ENCODE measurements at regions not wholly inside any gene's neighbourhood (a gene's known extent, or its start where the extent isn't known, plus 50 kb on each side); places are given as distances from the start of the nearest gene placed in this dataset.

GRCh38 chr1:112803906-112804762 lies 89.0 kb upstream of the PPM1J start:
- Mint-ChIP-seq H3K27ac (peak overlapping the region; percentile 38), H3K4me3 (no peak overlapping the region)
- DNase-seq (ENCODE audit: low spot score): peak; percentile 89

DNA sequence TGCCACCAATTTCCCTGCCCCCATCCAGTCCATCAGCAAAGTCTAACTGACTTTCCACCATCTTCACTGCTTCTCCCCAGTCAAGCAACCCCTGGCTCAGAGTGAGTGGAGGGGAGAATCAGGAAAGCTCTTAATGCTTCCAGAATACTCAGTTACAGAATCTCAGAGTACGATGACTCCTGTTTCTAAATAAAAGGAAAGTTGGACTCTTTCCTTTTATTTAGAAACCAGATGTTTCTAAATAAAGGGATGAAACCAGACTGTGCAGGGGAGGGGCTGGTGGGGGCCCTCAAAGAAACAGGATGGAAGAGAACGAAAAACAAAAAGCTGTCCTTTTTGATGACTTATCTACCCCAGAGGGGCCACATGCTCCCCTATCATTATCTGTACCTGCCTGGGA lies 85.2 kb upstream of the PPM1J start:
- DNase-seq (ENCODE audit: low spot score): no peak
- H3K9me3 ChIP-seq (ENCODE audit: low read depth): no peaks in the 10 kb centered on the region
- H3K4me3 ChIP-seq: no peak overlapping the region
- no peak overlapping the region for H3K27ac ChIP-seq
- Mint-ChIP-seq H3K27me3 (ENCODE audit: insufficient read depth, low read depth) (peaks cover 10% of the 10 kb centered on the region), H3K4me1 (peaks cover 7% of the 10 kb centered on the region), H3K4me3 (peak overlapping the region; percentile 6), H3K9me3 (no peaks in the 10 kb centered on the region), H3K36me3 (no peaks in the 10 kb centered on the region), H3K27ac (no peak overlapping the region)
- H3K4me2 ChIP-seq: no peak overlapping the region
- H4K20me1 ChIP-seq (ENCODE audit: low read depth): no peaks in the 10 kb centered on the region
- peaks cover 5% of the 10 kb centered on the region for H3F3A ChIP-seq (ENCODE audit: low read depth)
- H3K4me1 ChIP-seq: peaks cover 1% of the 10 kb centered on the region
- TF ChIP-seq EZH2 (IDR thresholded peaks at IDR 0.05) (no peak), CTCF (IDR thresholded peaks at IDR 0.05) (no peak), EZH2phosphoT487 (IDR thresholded peaks at IDR 0.05) (no peak)
- H3K79me2 ChIP-seq (ENCODE audit: low read depth): no peaks in the 10 kb centered on the region
- no peak overlapping the region for H3K9ac ChIP-seq
- no peaks in the 10 kb centered on the region for H3K36me3 ChIP-seq
- H3K27me3 ChIP-seq: no peaks in the 10 kb centered on the region
- no peak overlapping the region for H2AFZ ChIP-seq (replicated peaks)

More at GRCh38 chr1:112803906-112804762, 89.0 kb upstream of the PPM1J start:
- TF ChIP-seq CTCF (IDR thresholded peaks at IDR 0.05) (peak; percentile 89), EZH2phosphoT487 (IDR thresholded peaks at IDR 0.05) (no peak), EZH2 (IDR thresholded peaks at IDR 0.05) (no peak)
- H3K4me2 ChIP-seq: no peak overlapping the region
- H3F3A ChIP-seq (ENCODE audit: low read depth): peaks cover 13% of the 10 kb centered on the region
- no peak overlapping the region for H3K9ac ChIP-seq
- H3K4me3 ChIP-seq: no peak overlapping the region
- H3K27ac ChIP-seq: no peak overlapping the region
- no peaks in the 10 kb centered on the region for H3K27me3 ChIP-seq
- no peaks in the 10 kb centered on the region for H3K79me2 ChIP-seq (ENCODE audit: low read depth)
- no peaks in the 10 kb centered on the region for H3K36me3 Mint-ChIP-seq
- no peaks in the 10 kb centered on the region for H3K36me3 ChIP-seq
- no peaks in the 10 kb centered on the region for H4K20me1 ChIP-seq (ENCODE audit: low read depth)
- peaks cover 15% of the 10 kb centered on the region for H3K4me1 ChIP-seq
- no peaks in the 10 kb centered on the region for H3K9me3 ChIP-seq (ENCODE audit: low read depth)
- no peaks in the 10 kb centered on the region for H3K9me3 Mint-ChIP-seq
- H2AFZ ChIP-seq (replicated peaks): no peak overlapping the region
- H3K4me1 Mint-ChIP-seq: peaks cover 21% of the 10 kb centered on the region
- peaks cover 12% of the 10 kb centered on the region for H3K27me3 Mint-ChIP-seq (ENCODE audit: insufficient read depth, low read depth)

DNA sequence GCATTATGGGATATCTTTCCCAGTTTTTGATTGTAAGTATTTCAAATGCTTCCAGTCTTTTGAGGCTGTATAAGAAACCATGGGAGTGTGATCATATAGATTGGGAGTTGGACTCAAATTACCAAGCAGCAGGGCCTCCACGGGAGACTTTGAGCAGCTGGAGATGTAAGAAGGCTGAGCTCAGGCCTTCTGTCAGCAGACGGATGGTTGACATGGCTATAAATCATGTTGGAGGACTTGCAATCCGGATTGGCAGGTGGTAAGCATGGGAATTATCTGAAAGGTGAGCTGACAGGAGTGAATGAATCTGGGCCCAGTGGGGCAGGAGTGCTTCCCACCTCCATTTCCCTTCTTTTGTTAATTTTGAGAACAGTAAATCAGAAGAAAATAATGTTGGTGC lies 83.2 kb upstream of the PPM1J start:
- no peak for DNase-seq (ENCODE audit: low spot score)
- Histone ChIP-seq H3K27ac (no peak overlapping the region), H3F3A (ENCODE audit: low read depth) (peaks cover 8% of the 10 kb centered on the region), H3K79me2 (ENCODE audit: low read depth) (no peaks in the 10 kb centered on the region), H4K20me1 (ENCODE audit: low read depth) (no peaks in the 10 kb centered on the region), H3K4me1 (no peaks in the 10 kb centered on the region), H3K9ac (no peak overlapping the region), H2AFZ (replicated peaks) (no peak overlapping the region), H3K36me3 (no peaks in the 10 kb centered on the region), H3K9me3 (ENCODE audit: low read depth) (no peaks in the 10 kb centered on the region), H3K27me3 (no peaks in the 10 kb centered on the region), H3K4me3 (no peak overlapping the region), H3K4me2 (no peak overlapping the region)
- peaks cover 3% of the 10 kb centered on the region for H3K4me1 Mint-ChIP-seq
- no peaks in the 10 kb centered on the region for H3K36me3 Mint-ChIP-seq
- TF ChIP-seq EZH2phosphoT487 (IDR thresholded peaks at IDR 0.05) (no peak), CTCF (IDR thresholded peaks at IDR 0.05) (no peak), EZH2 (IDR thresholded peaks at IDR 0.05) (no peak)
- H3K9me3 Mint-ChIP-seq: no peaks in the 10 kb centered on the region
- no peak overlapping the region for H3K27ac Mint-ChIP-seq
- peaks cover 10% of the 10 kb centered on the region for H3K27me3 Mint-ChIP-seq (ENCODE audit: insufficient read depth, low read depth)
- no peak overlapping the region for H3K4me3 Mint-ChIP-seq
